Adipocyte (in vitro differentiated cells): ENCODE measurements at regions not wholly inside any gene's neighbourhood (a gene's known extent, or its start where the extent isn't known, plus 50 kb on each side); places are given as distances from the start of the nearest gene placed in this dataset.

Experiments
- DNase-seq: peaks from one replicate; pipeline ENCODE4 v3.0.0-alpha.2; 2015; ENCODE audit warnings: low read depth
- H3K27me3 ChIP-seq: replicated peaks from 2 replicates; pipeline ENCODE4 v1.7.0; 2013; ENCODE audit warnings: mild to moderate bottlenecking, low read length, moderate library complexity; ENCODE audit not compliant: control insufficient read depth, insufficient read depth
- H3K36me3 ChIP-seq: 2 replicates; pipeline ENCODE4 v1.7.0; 2013; ENCODE audit warnings: low read length, mild to moderate bottlenecking, moderate library complexity; ENCODE audit not compliant: control insufficient read depth, insufficient read depth, severe bottlenecking
- H3K4me1 ChIP-seq: 2 replicates; pipeline ENCODE4 v1.7.0; 2013; ENCODE audit warnings: mild to moderate bottlenecking, low read length, moderate library complexity; ENCODE audit not compliant: control insufficient read depth, insufficient read depth
- H3K4me3 ChIP-seq: 2 replicates; pipeline ENCODE4 v1.7.0; 2013; ENCODE audit warnings: mild to moderate bottlenecking, low read length, moderate library complexity
- H3K9ac ChIP-seq: 2 replicates; pipeline ENCODE4 v1.7.0; 2013; ENCODE audit warnings: mild to moderate bottlenecking, low read length, moderate library complexity
- H3K9me3 ChIP-seq: 2 replicates; pipeline ENCODE4 v1.7.0; 2013; ENCODE audit warnings: mild to moderate bottlenecking, low read length, moderate library complexity; ENCODE audit not compliant: control insufficient read depth

DNA sequence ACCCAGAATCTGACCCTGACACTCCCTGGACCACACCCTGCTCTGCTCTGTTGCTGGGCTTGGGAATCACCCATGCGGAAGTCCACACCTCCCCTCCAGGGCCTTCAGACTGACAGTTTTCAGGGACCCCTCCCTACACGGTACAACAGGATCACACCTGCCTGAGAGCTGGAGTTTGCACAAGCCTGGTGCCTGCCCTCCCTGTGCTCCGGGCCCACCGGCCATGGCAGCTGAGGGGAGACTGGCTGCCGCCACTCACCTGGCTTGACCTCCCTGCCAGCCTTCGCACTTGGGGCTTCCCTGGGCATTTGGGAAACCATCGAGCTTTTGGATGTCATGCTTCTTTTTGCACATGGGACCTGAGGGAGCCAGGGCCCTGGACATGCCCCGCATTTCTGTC, 95.9 kb upstream of the ANKRD34C start:
- Histone ChIP-seq H3K36me3 (no peaks in the 10 kb centered on the region), H3K9me3 (no peaks in the 10 kb centered on the region), H3K27me3 (peaks cover 53% of the 10 kb centered on the region), H3K4me1 (no peaks in the 10 kb centered on the region), H3K9ac (no peak overlapping the region), H3K4me3 (no peak overlapping the region)
- no peak for DNase-seq

DNA sequence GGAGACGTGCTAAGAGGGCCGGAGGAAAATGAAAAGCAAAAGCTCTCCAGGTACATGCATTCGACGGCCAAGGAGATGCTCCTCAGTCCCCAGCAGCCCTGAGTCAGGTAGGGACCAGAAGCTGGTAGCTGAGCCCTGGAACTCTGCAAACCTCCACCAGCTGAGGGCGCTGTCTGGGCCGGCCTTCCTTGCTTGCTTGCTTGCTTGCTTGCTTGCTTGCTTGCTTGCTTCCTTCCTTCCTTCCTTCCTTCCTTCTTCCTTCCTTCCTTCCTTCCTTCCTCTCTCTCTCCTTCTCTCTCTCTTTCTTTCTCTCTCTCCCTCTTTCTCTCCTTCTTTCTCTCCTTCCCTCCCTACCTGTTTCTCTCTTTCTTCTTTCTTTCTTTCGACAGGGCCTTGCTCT, 94.6 kb upstream of the RASGRF1 start:
- Histone ChIP-seq H3K4me3 (no peak overlapping the region), H3K9ac (no peak overlapping the region)
- no peak for DNase-seq

GRCh38 chr15:79184465-79184892, 93.9 kb upstream of the RASGRF1 start:
- no peak overlapping the region for H3K9ac ChIP-seq
- no peaks in the 10 kb centered on the region for H3K4me1 ChIP-seq
- no peak overlapping the region for H3K4me3 ChIP-seq
- peak; percentile 89 for DNase-seq
- H3K27me3 ChIP-seq = peaks cover 38% of the 10 kb centered on the region
- no peaks in the 10 kb centered on the region for H3K9me3 ChIP-seq
- H3K36me3 ChIP-seq = no peaks in the 10 kb centered on the region

More for the DNA sequence above, 94.6 kb upstream of the RASGRF1 start:
- Histone ChIP-seq H3K4me1 (no peaks in the 10 kb centered on the region), H3K9me3 (no peaks in the 10 kb centered on the region), H3K27me3 (peaks cover 44% of the 10 kb centered on the region), H3K36me3 (no peaks in the 10 kb centered on the region)

- H3K4me1 ChIP-seq = no peaks in the 10 kb centered on the region
- DNase-seq = no peak
- H3K9ac ChIP-seq = no peak overlapping the region
- H3K9me3 ChIP-seq = peaks cover 3% of the 10 kb centered on the region
- no peaks in the 10 kb centered on the region for H3K36me3 ChIP-seq
- no peak overlapping the region for H3K4me3 ChIP-seq
- peaks cover 55% of the 10 kb centered on the region for H3K27me3 ChIP-seq
Measured at GRCh38 chr15:79180318-79180717, 89.7 kb upstream of the RASGRF1 start.

DNA sequence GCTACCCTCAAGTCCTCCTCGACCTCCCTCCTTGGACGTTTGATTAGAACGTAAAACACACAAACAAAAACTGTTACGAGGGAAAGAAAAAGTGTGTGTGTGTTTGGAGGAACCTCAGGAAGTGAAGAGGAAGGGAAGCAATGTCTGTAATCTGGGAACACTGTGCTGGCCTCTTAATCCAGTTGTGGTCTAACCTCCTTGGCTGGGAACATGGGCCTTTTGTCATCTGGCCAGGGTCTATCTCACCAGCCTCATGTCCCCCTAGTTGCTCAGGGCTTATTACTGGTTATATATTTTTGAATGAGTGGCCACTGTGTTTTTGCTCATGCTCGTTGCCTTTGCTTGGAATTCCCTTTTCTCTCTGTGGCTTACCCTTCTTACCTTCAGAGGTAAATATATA, 89.0 kb upstream of the RASGRF1 start:
- no peak overlapping the region for H3K4me3 ChIP-seq
- H3K9me3 ChIP-seq = peaks cover 3% of the 10 kb centered on the region
- H3K9ac ChIP-seq = no peak overlapping the region
- no peaks in the 10 kb centered on the region for H3K4me1 ChIP-seq
- no peaks in the 10 kb centered on the region for H3K36me3 ChIP-seq
- H3K27me3 ChIP-seq = peaks cover 52% of the 10 kb centered on the region
- DNase-seq = no peak

DNA sequence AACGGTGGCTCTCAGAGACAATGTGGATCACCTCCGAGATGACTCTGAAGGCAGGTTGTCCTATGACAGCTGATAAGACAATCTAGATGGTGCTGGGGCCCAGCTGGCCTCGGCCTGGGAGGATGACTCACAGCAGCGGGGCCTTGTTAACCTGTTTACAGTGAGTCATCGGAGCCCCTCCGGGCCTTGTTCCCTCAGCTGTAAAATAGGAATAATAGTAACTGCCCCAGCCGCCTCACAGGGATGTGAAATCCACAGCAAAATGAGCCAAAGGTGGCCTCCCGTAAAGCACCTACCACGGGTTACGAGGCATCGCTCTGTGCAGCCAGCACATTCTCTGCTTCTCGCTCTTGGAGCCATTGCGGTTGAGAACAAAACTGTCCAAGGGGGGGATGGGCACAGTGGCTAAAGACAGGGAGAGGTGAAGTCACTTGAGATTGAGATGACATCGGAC, 88.6 kb upstream of the RASGRF1 start:
- H3K36me3 ChIP-seq = no peaks in the 10 kb centered on the region
- no peak for DNase-seq
- no peaks in the 10 kb centered on the region for H3K4me1 ChIP-seq
- H3K9ac ChIP-seq = no peak overlapping the region
- H3K4me3 ChIP-seq = no peak overlapping the region
- H3K9me3 ChIP-seq = peaks cover 3% of the 10 kb centered on the region
- H3K27me3 ChIP-seq = peaks cover 55% of the 10 kb centered on the region

GRCh38 chr15:79178594-79178993, 88.0 kb upstream of the RASGRF1 start:
- DNase-seq = no peak
- Histone ChIP-seq H3K27me3 (peaks cover 53% of the 10 kb centered on the region), H3K36me3 (no peaks in the 10 kb centered on the region), H3K9ac (no peak overlapping the region), H3K4me3 (no peak overlapping the region), H3K4me1 (no peaks in the 10 kb centered on the region), H3K9me3 (peaks cover 3% of the 10 kb centered on the region)

GRCh38 chr15:79176151-79176550, 85.6 kb upstream of the RASGRF1 start:
- Histone ChIP-seq H3K4me3 (no peak overlapping the region), H3K4me1 (no peaks in the 10 kb centered on the region), H3K27me3 (peaks cover 59% of the 10 kb centered on the region), H3K9me3 (peaks cover 3% of the 10 kb centered on the region), H3K36me3 (no peaks in the 10 kb centered on the region), H3K9ac (no peak overlapping the region)
- DNase-seq = no peak

DNA sequence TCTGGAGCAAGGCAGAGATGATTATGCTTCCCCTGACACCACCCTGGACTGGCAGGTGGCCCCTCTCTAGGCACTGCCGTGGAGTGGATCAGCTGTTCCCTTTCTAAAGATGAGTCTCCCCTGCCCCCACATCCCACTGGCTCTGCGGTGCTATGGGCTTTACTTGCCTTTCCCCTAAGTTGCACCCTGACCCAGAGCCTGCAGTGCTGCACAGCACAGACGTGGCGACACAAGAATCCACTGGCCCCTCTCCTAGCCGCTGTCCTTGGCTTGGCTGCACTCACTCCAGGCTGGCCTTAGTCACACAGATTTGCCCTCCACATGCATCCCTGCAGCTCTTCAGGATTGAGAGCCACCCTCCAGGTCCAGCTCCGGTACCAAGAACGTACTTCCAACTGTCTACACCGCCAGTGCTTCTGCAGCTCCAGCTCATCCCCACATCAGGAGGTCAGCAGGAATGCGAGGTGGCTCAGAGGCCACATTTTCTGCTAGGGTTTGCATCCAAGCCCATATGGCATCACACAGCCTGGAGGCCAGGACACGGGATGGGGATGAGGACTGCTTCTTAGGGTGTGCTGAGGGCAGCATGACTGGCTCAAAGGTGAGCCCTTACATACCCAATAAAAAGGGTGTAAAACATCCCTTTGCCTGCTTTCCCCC, 82.4 kb upstream of the RASGRF1 start:
- no peaks in the 10 kb centered on the region for H3K36me3 ChIP-seq
- peaks cover 15% of the 10 kb centered on the region for H3K4me1 ChIP-seq
- H3K4me3 ChIP-seq = no peak overlapping the region
- H3K9ac ChIP-seq = no peak overlapping the region
- no peak for DNase-seq
- H3K9me3 ChIP-seq = peaks cover 3% of the 10 kb centered on the region
- H3K27me3 ChIP-seq = peaks cover 45% of the 10 kb centered on the region

GRCh38 chr15:79172032-79172481, 81.5 kb upstream of the RASGRF1 start:
- Histone ChIP-seq H3K27me3 (peaks cover 36% of the 10 kb centered on the region), H3K9me3 (peaks cover 3% of the 10 kb centered on the region), H3K36me3 (no peaks in the 10 kb centered on the region), H3K4me1 (peaks cover 15% of the 10 kb centered on the region), H3K4me3 (no peak overlapping the region), H3K9ac (no peak overlapping the region)
- DNase-seq = no peak

DNA sequence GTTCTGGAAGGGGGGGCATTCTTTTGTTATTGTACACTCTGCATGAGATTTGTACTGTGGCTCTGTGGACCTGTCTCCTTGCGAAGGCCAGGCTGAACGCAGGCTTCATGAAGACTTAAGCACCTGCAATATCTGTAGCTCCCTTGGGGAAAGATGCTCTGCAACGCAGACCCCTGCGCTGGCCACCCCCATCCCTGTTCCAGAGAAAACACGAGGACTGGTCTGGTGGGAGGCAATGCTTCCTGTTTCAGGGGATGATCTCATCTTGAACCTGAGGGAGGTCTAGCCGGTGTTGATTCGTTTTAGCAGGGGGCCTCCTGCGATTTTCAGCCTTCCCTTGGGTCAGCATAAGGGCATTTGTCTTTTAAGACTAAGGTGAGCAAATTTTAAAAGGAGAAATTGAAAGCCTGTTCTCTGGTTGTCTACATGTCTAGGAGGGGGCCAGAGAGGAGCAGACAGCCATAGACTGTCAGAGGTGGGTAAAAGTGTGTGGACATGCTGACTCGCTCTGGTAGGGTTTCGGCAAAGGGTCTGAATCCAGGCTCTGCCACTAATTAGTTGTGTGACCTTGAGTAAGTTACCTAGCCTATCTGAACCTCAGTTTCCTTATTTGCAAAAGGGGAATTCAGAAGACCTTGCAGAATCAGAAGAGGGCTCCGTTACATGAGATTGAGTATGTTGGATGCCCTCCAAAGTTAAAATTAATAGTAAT, 80.9 kb upstream of the RASGRF1 start:
- no peak overlapping the region for H3K4me3 ChIP-seq
- no peak overlapping the region for H3K9ac ChIP-seq
- peaks cover 15% of the 10 kb centered on the region for H3K4me1 ChIP-seq
- H3K9me3 ChIP-seq = no peaks in the 10 kb centered on the region
- H3K27me3 ChIP-seq = peaks cover 30% of the 10 kb centered on the region
- H3K36me3 ChIP-seq = no peaks in the 10 kb centered on the region
- no peak for DNase-seq
